HUES6 (cell line): ENCODE measurements at regions not wholly inside any gene's neighbourhood (a gene's known extent, or its start where the extent isn't known, plus 50 kb on each side); places are given as distances from the start of the nearest gene placed in this dataset.
"Not testable (repeated sequence)": the region's sequence is repeated elsewhere in the genome, so short reads cannot be mapped to it uniquely, and the experiment has no call there.

Source experiments
- H3K27ac ChIP-seq: 2 replicates; pipeline ENCODE4 v1.7.0; 2013; ENCODE audit warnings: low read depth, mild to moderate bottlenecking, low read length, inconsistent platforms
- H3K27me3 ChIP-seq: 2 replicates; pipeline ENCODE4 v1.6.1; 2013; ENCODE audit warnings: low read length; ENCODE audit not compliant: control insufficient read depth, insufficient read depth
- H3K36me3 ChIP-seq: 2 replicates; pipeline ENCODE4 v1.6.1; 2013; ENCODE audit warnings: low read length; ENCODE audit not compliant: control insufficient read depth, insufficient read depth
- H3K4me1 ChIP-seq: 2 replicates; pipeline ENCODE4 v1.6.1; 2013; ENCODE audit warnings: low read length; ENCODE audit not compliant: control insufficient read depth, insufficient read depth
- H3K4me3 ChIP-seq: 2 replicates; pipeline ENCODE4 v1.5.1; 2013; ENCODE audit warnings: low read depth, low read length
- H3K9ac ChIP-seq: one replicate; pipeline ENCODE4 v1.6.1; 2013; ENCODE audit warnings: mild to moderate bottlenecking, low read length
- H3K9me3 ChIP-seq: 2 replicates; pipeline ENCODE4 v1.6.1; 2013; ENCODE audit warnings: low read depth, low read length; ENCODE audit not compliant: control insufficient read depth, insufficient read depth

DNA sequence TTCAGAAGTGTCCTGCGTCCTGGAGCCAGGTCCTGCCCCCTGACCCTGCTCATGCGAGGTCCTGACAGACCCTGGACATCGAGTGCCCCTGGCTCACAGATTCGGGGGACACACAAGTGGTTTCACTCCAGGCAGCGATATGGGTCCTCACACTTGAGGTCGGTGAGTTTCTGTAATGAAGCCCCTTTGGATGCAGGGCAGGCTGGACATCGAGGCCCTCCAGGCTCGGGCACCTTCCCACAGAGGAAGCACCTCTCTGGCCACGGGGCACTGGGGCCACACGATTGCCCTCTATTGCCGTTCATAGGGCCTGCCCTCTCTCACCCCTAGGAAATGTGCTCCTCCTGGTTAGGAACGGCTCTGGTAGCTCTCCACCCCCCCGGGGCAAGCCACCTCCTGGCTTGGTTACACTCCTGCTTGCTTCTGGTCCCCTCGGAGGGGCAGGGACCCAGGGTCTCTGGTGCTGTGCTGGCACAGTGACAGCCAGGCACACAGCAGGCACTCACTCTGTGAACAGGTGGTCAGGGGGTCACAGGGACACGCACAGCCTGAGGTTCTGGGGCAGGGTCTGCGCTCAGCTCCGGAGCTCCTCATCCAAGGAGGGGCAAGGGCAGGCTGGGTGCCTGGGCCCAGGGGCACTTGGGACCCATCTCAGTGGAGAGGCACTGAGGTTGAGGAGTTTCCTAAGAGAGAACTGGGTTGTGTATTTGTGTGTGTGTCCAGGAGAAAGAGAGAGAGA lies 907.7 kb downstream of the BRD1 start:
- Histone ChIP-seq H3K4me3 (no peak overlapping the region), H3K27me3 (no peaks in the 10 kb centered on the region), H3K9ac (no peak overlapping the region), H3K9me3 (peaks cover 13% of the 10 kb centered on the region), H3K36me3 (no peaks in the 10 kb centered on the region), H3K27ac (no peak overlapping the region), H3K4me1 (peaks cover 4% of the 10 kb centered on the region)

DNA sequence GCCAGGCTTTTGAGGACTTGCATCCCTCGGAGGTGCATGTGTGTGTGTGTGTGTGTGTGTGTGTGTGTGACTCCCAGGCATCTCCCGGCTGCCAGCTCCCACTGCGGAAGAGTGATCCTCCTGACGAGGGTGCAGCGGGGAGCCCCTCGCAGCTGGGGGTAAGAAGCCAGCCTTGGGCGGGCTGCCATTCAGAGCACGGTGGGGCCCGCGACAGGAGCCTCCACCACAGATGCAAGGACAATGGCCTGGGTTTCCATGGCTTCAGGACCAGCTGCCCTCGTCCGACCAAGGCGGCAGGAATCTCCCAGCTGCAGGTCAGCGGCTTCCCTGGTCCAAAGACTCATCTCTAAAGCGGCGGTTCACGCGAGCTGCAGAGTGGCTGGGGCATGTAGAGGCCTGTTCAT lies 908.5 kb downstream of the BRD1 start:
- H3K36me3 ChIP-seq, result no peaks in the 10 kb centered on the region
- H3K27me3 ChIP-seq, result no peaks in the 10 kb centered on the region
- H3K9me3 ChIP-seq, result peaks cover 13% of the 10 kb centered on the region

DNA sequence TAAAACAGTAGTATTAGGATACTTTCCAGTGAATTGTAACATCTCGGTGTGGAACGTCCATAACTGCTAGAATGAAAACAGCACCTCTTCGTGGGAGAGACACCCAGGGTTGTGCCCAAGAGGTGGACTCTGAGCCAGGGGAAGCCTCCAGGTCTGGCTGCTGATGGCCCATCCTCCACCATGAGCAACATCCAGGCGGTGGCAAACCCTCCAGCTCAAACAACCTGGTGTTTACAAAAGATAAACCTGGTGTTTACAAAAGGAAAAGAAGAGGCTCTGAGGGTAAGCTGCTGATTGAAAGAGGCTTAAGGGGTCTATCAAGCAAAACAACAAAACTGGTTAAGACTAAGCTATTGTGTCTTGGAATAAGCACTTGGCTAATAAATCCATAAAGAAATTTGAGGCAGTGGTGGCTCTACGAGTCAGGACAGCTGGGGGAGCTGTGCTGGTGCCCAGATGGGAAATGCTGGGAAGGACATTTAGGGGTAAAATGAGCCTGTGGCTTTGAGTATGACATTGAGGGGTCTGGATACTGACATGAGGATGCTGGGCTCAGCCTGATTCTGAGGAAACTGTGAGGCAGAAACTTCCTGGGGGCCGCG lies 909.0 kb downstream of the BRD1 start:
- H3K9ac ChIP-seq, result no peak overlapping the region
- H3K27ac ChIP-seq, result no peak overlapping the region
- peaks cover 8% of the 10 kb centered on the region for H3K4me1 ChIP-seq
- no peak overlapping the region for H3K4me3 ChIP-seq
- H3K9me3 ChIP-seq, result peaks cover 13% of the 10 kb centered on the region
- H3K27me3 ChIP-seq, result no peaks in the 10 kb centered on the region
- no peaks in the 10 kb centered on the region for H3K36me3 ChIP-seq

More for the DNA sequence above, 908.5 kb downstream of the BRD1 start:
- Histone ChIP-seq H3K4me3 (no peak overlapping the region), H3K27ac (no peak overlapping the region), H3K9ac (no peak overlapping the region), H3K4me1 (peaks cover 8% of the 10 kb centered on the region)

DNA sequence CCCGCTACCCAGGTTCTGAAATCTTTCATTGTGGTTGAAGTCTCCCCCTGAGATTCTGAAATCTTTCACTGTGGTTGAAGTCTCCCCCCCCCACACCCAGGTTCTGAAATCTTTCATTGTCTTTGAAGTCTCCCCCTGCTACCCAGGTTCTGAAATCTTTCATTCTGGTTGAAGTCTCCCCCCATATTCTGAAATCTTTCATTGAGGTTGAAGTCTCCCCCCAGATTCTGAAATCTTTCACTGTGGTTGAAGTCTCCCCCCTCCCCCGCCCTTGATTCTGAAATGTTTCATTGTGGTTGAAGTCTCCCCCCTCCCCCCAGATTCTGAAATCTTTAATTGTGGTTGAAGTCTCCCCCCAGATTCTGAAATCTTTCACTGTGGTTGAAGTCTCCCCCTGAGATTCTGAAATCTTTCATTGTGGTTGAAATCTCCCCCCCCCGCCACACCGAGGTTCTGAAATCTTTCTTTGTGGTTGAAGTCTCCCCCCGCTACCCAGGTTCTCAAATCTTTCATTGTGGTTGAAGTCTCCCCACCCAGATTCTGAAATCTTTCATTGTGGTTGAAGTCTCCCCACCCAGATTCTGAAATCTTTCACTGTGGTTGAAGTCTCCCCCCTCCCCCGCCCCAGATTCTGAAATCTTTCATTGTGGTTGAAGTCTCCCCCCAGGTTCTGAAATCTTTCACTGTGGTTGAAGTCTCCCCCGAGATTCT lies 915.2 kb downstream of the BRD1 start:
- not testable (repeated sequence) for H3K9ac ChIP-seq, H3K36me3 ChIP-seq, H3K4me3 ChIP-seq, H3K27me3 ChIP-seq, H3K27ac ChIP-seq, H3K4me1 ChIP-seq
- H3K9me3 ChIP-seq, result peaks cover 13% of the 10 kb centered on the region

DNA sequence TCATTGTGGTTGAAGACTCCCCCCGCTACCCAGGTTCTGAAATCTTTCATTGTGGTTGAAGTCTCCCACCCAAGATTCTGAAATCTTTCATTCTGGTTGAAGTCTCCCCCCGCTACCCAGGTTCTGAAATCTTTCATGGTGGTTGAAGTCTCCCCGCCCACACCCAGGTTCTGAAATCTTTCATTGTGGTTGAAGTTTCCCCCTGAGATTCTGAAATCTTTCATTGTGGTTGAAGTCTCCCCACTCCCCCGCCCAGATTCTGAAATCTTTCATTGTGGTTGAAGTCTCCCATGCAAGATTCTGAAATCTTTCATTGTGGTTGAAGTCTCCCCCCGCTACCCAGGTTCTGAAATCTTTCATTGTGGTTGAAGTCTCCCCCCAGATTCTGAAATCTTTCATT lies 916.0 kb downstream of the BRD1 start:
- not testable (repeated sequence) for H3K27ac ChIP-seq, H3K9me3 ChIP-seq, H3K9ac ChIP-seq, H3K4me3 ChIP-seq, H3K27me3 ChIP-seq, H3K4me1 ChIP-seq, H3K36me3 ChIP-seq

DNA sequence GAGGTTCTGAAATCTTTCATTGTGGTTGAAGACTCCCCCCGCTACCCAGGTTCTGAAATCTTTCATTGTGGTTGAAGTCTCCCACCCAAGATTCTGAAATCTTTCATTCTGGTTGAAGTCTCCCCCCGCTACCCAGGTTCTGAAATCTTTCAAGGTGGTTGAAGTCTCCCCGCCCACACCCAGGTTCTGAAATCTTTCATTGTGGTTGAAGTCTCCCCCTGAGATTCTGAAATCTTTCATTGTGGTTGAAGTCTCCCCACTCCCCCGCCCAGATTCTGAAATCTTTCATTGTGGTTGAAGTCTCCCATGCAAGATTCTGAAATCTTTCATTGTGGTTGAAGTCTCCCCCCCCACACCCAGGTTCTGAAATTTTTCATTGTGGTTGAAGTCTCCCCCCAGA lies 916.6 kb downstream of the BRD1 start:
- H3K4me3 ChIP-seq, H3K9me3 ChIP-seq, H3K4me1 ChIP-seq, H3K36me3 ChIP-seq, H3K9ac ChIP-seq, H3K27me3 ChIP-seq, H3K27ac ChIP-seq: not testable (repeated sequence)

DNA sequence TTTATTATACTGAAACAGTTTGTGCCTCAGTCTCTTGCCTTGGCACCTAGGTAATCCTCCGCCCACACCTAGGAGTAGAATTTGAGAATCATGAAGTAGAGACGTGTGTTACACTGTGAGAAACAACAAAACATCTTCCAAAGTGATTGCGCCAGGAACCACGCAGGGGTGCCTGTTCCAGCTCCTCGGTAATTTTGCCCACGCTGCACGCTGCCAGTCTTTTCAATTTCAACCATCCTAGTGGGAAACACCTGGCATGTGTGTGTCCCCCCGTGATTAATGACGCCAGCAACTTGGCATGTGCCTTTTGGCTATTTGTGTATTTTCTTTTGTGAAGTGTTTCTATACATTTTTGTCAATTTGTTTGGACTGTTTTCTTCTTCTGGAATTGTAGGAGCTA lies 919.1 kb downstream of the BRD1 start:
- no peaks in the 10 kb centered on the region; the same call in 1 of the 2 replicates for H3K27me3 ChIP-seq
- H3K9ac ChIP-seq, result no peak overlapping the region
- H3K4me3 ChIP-seq, result no peak overlapping the region
- no peaks in the 10 kb centered on the region for H3K9me3 ChIP-seq
- no peaks in the 10 kb centered on the region for H3K36me3 ChIP-seq
- H3K27ac ChIP-seq, result no peak overlapping the region
- H3K4me1 ChIP-seq, result no peaks in the 10 kb centered on the region

DNA sequence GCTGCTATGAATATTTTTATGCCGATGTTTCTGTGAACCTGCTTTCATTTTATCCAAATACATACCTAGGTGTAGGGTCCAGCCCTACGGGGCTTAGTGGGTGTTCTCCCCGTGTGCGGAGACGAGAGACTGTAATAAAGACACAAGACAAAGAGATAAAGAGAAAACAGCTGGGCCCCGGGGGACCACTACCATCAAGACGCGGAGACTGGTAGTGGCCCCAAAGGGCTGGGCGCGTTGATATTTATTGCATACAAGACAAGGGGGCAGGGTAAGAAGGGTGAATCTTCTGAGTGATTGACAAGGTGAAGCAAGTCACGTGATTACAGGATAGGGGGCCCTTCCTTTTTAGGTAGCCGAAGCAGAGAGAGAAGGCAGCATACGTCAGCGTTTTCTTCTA lies 920.1 kb downstream of the BRD1 start:
- H3K9me3 ChIP-seq, result no peaks in the 10 kb centered on the region
- H3K9ac ChIP-seq, result no peak overlapping the region
- H3K36me3 ChIP-seq, result no peaks in the 10 kb centered on the region
- H3K27ac ChIP-seq, result no peak overlapping the region
- H3K27me3 ChIP-seq, result no peaks in the 10 kb centered on the region; the same call in 1 of the 2 replicates
- H3K4me3 ChIP-seq, result no peak overlapping the region
- no peaks in the 10 kb centered on the region for H3K4me1 ChIP-seq

DNA sequence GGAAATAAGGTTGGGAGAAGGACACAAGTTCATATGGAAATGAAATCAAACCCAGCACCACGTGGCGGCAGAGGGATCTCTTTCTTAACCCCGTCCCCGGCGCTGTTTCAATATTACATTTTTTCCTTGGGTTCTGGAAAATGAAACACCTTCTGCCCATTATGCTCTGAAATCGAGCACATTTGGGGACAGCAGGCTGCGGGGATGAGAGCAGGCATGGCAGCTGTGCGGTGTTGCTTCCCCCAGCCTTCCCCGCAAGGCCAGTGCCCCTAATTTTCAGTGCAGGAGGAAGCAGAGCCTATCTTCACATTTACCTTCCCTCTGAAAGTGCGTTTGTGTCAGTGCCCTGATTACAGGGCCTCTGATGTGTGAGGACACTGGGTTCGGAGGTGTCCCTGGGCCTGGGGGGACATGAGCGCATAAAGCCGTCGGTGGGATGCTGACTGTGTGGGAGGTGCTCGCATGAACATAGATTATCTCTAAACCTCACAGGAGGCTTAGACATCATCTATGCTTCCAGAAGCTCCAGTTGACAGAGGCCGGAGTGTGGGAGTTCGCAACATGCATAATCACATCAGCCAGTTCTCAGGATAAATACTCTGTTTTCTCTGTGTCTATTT lies 921.3 kb downstream of the BRD1 start:
- Histone ChIP-seq H3K27ac (no peak overlapping the region), H3K9me3 (no peaks in the 10 kb centered on the region), H3K4me3 (no peak overlapping the region), H3K27me3 (no peaks in the 10 kb centered on the region; the same call in 1 of the 2 replicates), H3K9ac (no peak overlapping the region), H3K36me3 (no peaks in the 10 kb centered on the region), H3K4me1 (no peaks in the 10 kb centered on the region)

DNA sequence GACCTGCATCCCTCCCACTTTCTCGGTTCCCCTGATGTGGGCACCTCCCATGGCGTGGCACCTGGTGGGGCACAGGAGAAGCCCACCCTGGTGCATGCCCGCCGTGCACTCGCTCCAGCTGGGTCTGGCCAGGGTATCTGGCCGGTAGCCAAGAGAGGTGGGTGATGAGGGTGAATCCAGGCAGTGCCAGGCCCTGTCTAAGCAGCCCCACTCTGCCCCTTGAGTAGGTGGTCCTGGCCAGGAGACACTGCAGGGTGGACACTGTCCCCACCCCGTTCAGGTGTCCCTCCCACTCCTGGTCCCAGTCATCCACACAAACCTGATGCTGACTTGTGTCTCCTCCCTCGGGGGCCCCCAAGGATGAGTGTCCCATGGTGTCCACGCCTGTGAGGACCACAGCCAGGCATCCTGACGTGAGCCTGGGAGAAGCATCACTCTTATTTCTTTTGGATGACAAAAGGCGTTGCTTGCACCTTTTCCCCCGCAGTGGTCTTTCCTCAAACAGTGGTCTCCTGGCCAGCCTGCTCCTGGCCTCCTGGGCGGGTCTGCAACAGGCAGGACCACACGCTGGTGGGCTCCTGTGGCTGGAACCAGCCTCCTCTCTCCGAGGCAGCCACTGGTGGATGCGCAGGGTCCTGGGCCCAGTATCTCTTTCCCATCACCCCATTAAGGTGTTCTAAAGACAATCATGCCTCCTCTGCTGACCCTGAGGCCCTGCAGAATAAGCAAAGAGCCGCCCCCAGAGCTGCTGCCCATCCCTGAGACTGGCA lies 922.3 kb downstream of the BRD1 start:
- Histone ChIP-seq H3K4me3 (no peak overlapping the region), H3K9ac (no peak overlapping the region), H3K27me3 (no peaks in the 10 kb centered on the region; the same call in 1 of the 2 replicates), H3K27ac (no peak overlapping the region), H3K4me1 (no peaks in the 10 kb centered on the region), H3K9me3 (no peaks in the 10 kb centered on the region), H3K36me3 (no peaks in the 10 kb centered on the region)
